ES-I3 (cell line): ENCODE measurements at regions not wholly inside any gene's neighbourhood (a gene's known extent, or its start where the extent isn't known, plus 50 kb on each side); places are given as distances from the start of the nearest gene placed in this dataset.

ENCODE experiments used
- H3K36me3 ChIP-seq: 2 replicates; pipeline ENCODE4 v1.6.1; 2013; ENCODE audit warnings: mild to moderate bottlenecking, low read length, control low read depth, moderate library complexity; ENCODE audit not compliant: insufficient read depth
- H3K4me1 ChIP-seq: 2 replicates; pipeline ENCODE4 v1.6.1; 2013; ENCODE audit warnings: mild to moderate bottlenecking, control low read depth, low read length; ENCODE audit not compliant: insufficient read depth
- H3K9ac ChIP-seq: 2 replicates; pipeline ENCODE4 v1.6.1; 2013; ENCODE audit warnings: low read depth, mild to moderate bottlenecking, low read length, moderate library complexity
- H3K9me3 ChIP-seq: 2 replicates; pipeline ENCODE4 v1.6.1; 2013; ENCODE audit warnings: mild to moderate bottlenecking, low read length, moderate library complexity; ENCODE audit not compliant: control insufficient read depth, insufficient read depth

- Histone ChIP-seq H3K36me3 (no peaks in the 10 kb centered on the region), H3K4me1 (peaks cover 18% of the 10 kb centered on the region; the same call in 1 of the 2 replicates), H3K9me3 (no peaks in the 10 kb centered on the region), H3K9ac (no peak overlapping the region)
These were observed 196.6 kb upstream of the CD180 start for GRCh38 chr5:67393211-67393610.

DNA sequence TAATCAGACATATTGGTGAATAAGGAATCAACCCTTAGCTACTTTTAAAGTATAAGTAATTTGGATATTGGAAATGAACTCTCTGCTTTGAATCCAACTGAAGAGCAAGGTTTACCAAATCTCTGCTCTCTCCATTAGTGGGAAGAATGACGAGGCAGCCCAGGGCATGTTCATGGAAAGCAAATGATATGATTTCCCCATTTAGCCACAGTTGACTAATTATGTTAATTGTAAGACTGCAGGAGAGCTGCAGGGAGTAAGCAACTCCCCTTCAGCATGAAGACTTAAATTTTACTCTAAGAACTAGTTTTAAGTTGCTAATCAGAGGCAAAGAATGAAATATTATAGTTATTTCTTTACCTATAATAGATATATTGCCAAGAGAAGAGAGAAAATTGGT, 194.3 kb upstream of the CD180 start:
- Histone ChIP-seq H3K9me3 (no peaks in the 10 kb centered on the region), H3K9ac (no peak overlapping the region), H3K4me1 (peaks cover 18% of the 10 kb centered on the region; the same call in 1 of the 2 replicates), H3K36me3 (no peaks in the 10 kb centered on the region)

DNA sequence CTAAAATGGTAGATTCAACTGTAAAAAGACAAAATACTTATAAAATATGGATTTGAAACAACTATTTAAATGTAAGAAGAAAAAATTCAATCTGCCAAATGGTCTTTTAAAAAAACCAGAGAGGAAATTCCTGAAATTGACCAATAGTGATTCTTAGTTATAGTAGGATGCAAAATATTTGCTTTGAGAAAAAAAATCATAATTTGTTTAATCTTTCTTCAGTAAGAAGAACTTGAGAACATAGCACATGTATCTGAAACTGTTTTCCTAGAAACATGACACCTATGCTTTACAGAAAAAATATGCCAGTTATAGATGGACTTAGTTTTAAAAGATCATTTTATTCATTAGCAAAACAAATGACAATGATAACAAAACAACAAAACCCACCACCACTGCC, 186.9 kb upstream of the CD180 start:
- H3K9me3 ChIP-seq: no peaks in the 10 kb centered on the region
- no peak overlapping the region for H3K9ac ChIP-seq
- no peaks in the 10 kb centered on the region for H3K36me3 ChIP-seq
- H3K4me1 ChIP-seq: no peaks in the 10 kb centered on the region

GRCh38 chr5:67381236-67381880, 184.8 kb upstream of the CD180 start:
- Histone ChIP-seq H3K9ac (no peak overlapping the region), H3K4me1 (no peaks in the 10 kb centered on the region), H3K36me3 (no peaks in the 10 kb centered on the region), H3K9me3 (no peaks in the 10 kb centered on the region)

GRCh38 chr5:67380431-67380830, 183.8 kb upstream of the CD180 start:
- H3K4me1 ChIP-seq: no peaks in the 10 kb centered on the region
- no peaks in the 10 kb centered on the region for H3K9me3 ChIP-seq
- H3K36me3 ChIP-seq: no peaks in the 10 kb centered on the region
- H3K9ac ChIP-seq: no peak overlapping the region

- no peaks in the 10 kb centered on the region for H3K9me3 ChIP-seq
- H3K9ac ChIP-seq: no peak overlapping the region
- no peaks in the 10 kb centered on the region for H3K4me1 ChIP-seq
- H3K36me3 ChIP-seq: no peaks in the 10 kb centered on the region
These were observed 183.2 kb upstream of the CD180 start for GRCh38 chr5:67379753-67380152.

- Histone ChIP-seq H3K9ac (no peak overlapping the region), H3K9me3 (no peaks in the 10 kb centered on the region), H3K4me1 (no peaks in the 10 kb centered on the region; the same call in 1 of the 2 replicates), H3K36me3 (no peaks in the 10 kb centered on the region)
These were observed 181.7 kb upstream of the CD180 start for GRCh38 chr5:67378256-67378655.

DNA sequence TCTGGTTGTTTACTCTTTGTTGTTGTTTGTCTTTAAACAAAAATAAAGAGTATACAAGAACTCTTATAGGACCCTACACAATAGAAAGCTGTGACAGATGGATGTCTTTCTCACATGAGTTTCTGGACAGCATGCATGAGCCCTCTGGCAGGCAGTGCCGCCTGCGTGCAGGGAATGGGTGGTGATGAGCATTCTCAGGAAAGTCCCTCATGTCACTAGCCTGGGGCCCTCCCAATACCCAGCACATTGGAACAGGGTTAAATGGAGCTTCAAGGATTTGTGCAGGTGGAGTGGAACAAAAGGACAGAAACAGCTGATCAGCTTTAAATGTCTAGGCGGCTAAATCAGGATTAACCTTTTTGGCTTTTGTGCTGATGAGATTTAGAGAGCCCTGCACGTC, 181.0 kb upstream of the CD180 start:
- Histone ChIP-seq H3K9ac (no peak overlapping the region), H3K4me1 (no peaks in the 10 kb centered on the region; the same call in 1 of the 2 replicates), H3K9me3 (no peaks in the 10 kb centered on the region), H3K36me3 (no peaks in the 10 kb centered on the region)

- Histone ChIP-seq H3K36me3 (no peaks in the 10 kb centered on the region), H3K9ac (no peak overlapping the region)
These were observed 179.0 kb upstream of the CD180 start for GRCh38 chr5:67375606-67376005.

DNA sequence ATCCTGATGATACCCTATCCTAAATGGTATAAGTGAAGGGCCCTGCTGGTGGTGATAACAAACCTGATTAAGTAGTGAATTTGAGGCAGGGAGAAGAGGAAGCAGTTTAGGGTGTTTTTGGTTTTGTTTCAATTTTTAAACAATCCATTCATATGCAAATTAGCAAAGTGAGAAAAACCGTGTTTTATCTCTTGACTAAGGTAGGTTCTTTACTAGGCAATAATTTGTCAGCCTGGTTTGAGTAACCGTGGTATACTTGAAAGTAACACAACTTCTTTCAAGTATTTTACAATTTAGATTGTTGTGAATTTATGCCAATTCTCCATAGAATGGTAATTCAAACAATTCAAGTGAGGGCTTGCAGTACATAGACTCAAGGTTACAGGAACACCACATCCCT, 177.8 kb upstream of the CD180 start:
- H3K9ac ChIP-seq: no peak overlapping the region
- no peaks in the 10 kb centered on the region; the same call in 1 of the 2 replicates for H3K4me1 ChIP-seq
- H3K36me3 ChIP-seq: no peaks in the 10 kb centered on the region
- H3K9me3 ChIP-seq: no peaks in the 10 kb centered on the region

More at GRCh38 chr5:67375606-67376005, 179.0 kb upstream of the CD180 start:
- Histone ChIP-seq H3K9me3 (no peaks in the 10 kb centered on the region), H3K4me1 (no peaks in the 10 kb centered on the region; the same call in 1 of the 2 replicates)

DNA sequence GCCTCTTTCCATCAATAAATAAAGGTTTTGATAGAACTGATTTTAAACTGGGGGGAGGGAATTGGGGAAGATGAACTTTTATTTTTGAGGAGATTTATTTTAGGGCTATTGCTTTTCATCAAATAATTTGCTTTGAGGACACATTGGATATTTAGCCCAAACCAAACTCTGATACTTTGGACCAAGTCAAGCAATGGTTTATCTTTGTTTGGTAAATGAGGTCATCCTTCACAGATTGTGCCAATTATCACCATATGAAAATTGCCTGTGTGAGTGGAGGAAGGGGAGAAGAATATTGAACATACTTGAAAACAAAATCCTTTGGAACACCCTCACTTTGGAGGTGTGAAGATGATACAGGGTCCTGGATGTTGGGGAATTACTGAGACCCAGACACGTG, 176.9 kb upstream of the CD180 start:
- no peaks in the 10 kb centered on the region; the same call in 1 of the 2 replicates for H3K4me1 ChIP-seq

GRCh38 chr5:67372887-67373286, 176.3 kb upstream of the CD180 start:
- H3K4me1 ChIP-seq: no peaks in the 10 kb centered on the region; the same call in 1 of the 2 replicates
- H3K9me3 ChIP-seq: no peaks in the 10 kb centered on the region
- H3K9ac ChIP-seq: no peak overlapping the region
- H3K36me3 ChIP-seq: no peaks in the 10 kb centered on the region

More for the DNA sequence above, 176.9 kb upstream of the CD180 start:
- Histone ChIP-seq H3K36me3 (no peaks in the 10 kb centered on the region), H3K9ac (no peak overlapping the region), H3K9me3 (no peaks in the 10 kb centered on the region)

DNA sequence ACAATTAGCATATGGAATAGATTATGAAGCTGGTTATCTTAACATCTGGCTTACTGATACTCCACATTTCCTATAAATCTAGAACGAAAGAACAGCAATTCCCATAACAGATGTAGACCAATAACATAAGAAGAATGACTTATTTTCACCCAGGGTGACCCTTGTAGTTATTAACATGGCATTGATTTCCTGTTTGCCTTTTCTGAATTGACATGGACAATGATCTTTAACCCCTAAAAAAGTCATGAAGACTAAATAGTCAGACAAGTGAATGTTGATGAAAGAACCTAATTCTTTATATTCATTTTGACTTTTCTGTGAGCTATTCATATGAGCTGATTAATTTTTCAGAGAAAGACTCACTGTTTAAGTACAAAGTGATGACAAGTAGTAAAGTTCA, 175.3 kb upstream of the CD180 start:
- Histone ChIP-seq H3K9ac (no peak overlapping the region), H3K4me1 (no peaks in the 10 kb centered on the region; the same call in 1 of the 2 replicates), H3K9me3 (no peaks in the 10 kb centered on the region), H3K36me3 (no peaks in the 10 kb centered on the region)

DNA sequence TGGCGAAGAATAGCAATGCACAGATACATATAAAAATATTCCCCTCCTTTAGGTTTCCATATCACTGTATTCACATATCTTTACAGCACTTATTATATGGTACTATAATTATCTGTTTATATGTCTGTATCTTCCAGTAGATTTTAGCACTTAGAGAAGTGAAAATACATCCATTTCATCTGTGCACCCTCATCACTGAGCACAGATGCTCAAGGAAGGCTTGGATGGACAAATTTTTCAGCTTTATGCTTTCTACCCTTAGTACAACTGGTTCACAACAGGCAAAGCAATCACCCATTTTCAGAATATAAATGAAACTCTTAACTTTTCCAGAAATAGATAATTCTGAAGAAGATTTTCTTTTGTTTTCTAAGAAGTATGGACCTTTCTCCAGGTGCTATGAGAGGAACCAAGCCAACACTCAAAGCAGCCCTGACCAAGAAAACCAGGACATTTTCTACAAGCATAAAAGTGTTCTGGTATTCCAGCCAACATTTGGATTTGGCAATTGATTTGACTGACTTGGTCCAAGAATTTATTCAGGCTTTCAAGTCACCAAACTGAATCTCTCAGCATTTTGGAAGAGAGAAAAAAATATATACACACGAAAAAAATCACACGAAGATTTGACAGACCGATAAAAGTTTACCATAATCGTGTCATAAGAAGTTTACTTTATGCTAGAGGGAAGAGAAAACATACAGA, 170.2 kb upstream of the CD180 start:
- Histone ChIP-seq H3K36me3 (no peaks in the 10 kb centered on the region), H3K9me3 (no peaks in the 10 kb centered on the region), H3K4me1 (no peaks in the 10 kb centered on the region), H3K9ac (no peak overlapping the region)

- H3K9ac ChIP-seq: no peak overlapping the region
- no peaks in the 10 kb centered on the region for H3K36me3 ChIP-seq
- H3K9me3 ChIP-seq: no peaks in the 10 kb centered on the region
- no peaks in the 10 kb centered on the region for H3K4me1 ChIP-seq
These were observed 169.7 kb upstream of the CD180 start for GRCh38 chr5:67366276-67366675.
